Activated CD4-positive, alpha-beta T cell treated with anti-CD3 and anti-CD28 coated beads for 48 hours (primary cell): ENCODE measurements at regions not wholly inside any gene's neighbourhood (a gene's known extent, or its start where the extent isn't known, plus 50 kb on each side); places are given as distances from the start of the nearest gene placed in this dataset.
"Not testable (repeated sequence)": the region's sequence is repeated elsewhere in the genome, so short reads cannot be mapped to it uniquely, and the experiment has no call there.

ENCODE experiments used
- DNase-seq: peaks from one replicate; pipeline ENCODE4 v3.0.0-alpha.2; 2020

- DNase-seq: no peak
Measured at GRCh38 chr13:80972857-80973478, 632.0 kb upstream of the SPRY2 start.

- no peak for DNase-seq
Measured at GRCh38 chr13:80965097-80965496, 624.2 kb upstream of the SPRY2 start.

- no peak for DNase-seq
Measured at GRCh38 chr13:80962855-80963254, 621.9 kb upstream of the SPRY2 start.

- DNase-seq: no peak
Measured at GRCh38 chr13:80962173-80962572, 621.2 kb upstream of the SPRY2 start.

GRCh38 chr13:80957019-80957655 is 616.2 kb upstream of the SPRY2 start:
- DNase-seq: no peak

GRCh38 chr13:80955501-80955900 is 614.6 kb upstream of the SPRY2 start:
- no peak for DNase-seq

- no peak for DNase-seq
Measured at GRCh38 chr13:80952158-80952557, 611.2 kb upstream of the SPRY2 start.

GRCh38 chr13:80946008-80946802 is 605.3 kb upstream of the SPRY2 start:
- DNase-seq: no peak

- DNase-seq: no peak
Measured at GRCh38 chr13:80945328-80945727, 604.4 kb upstream of the SPRY2 start.

- no peak for DNase-seq
Measured at GRCh38 chr13:80939581-80939980, 598.7 kb upstream of the SPRY2 start.

GRCh38 chr13:80931766-80932165 is 590.8 kb upstream of the SPRY2 start:
- DNase-seq: no peak

GRCh38 chr13:80931118-80931517 is 590.2 kb upstream of the SPRY2 start:
- DNase-seq: no peak

GRCh38 chr13:80928241-80928640 is 587.3 kb upstream of the SPRY2 start:
- DNase-seq: no peak

- not testable (repeated sequence) for DNase-seq
Measured at GRCh38 chr13:80926024-80926423, 585.1 kb upstream of the SPRY2 start.

- DNase-seq: no peak
Measured at GRCh38 chr13:80924596-80924995, 583.7 kb upstream of the SPRY2 start.

GRCh38 chr13:80923907-80924306 is 583.0 kb upstream of the SPRY2 start:
- no peak for DNase-seq

GRCh38 chr13:80921971-80922370 is 581.0 kb upstream of the SPRY2 start:
- DNase-seq: no peak

GRCh38 chr13:80921541-80921940 is 580.6 kb upstream of the SPRY2 start:
- no peak for DNase-seq

- no peak for DNase-seq
Measured at GRCh38 chr13:80906860-80907259, 565.9 kb upstream of the SPRY2 start.

GRCh38 chr13:80904386-80904785 is 563.5 kb upstream of the SPRY2 start:
- DNase-seq: no peak

GRCh38 chr13:80903911-80904310 is 563.0 kb upstream of the SPRY2 start:
- no peak for DNase-seq

- DNase-seq: no peak
Measured at GRCh38 chr13:80901530-80901929, 560.6 kb upstream of the SPRY2 start.

- DNase-seq: no peak
Measured at GRCh38 chr13:80901111-80901510, 560.2 kb upstream of the SPRY2 start.

- DNase-seq: no peak
Measured at GRCh38 chr13:80900561-80900960, 559.6 kb upstream of the SPRY2 start.
